AG20443 (cell line): ENCODE measurements at regions not wholly inside any gene's neighbourhood (a gene's known extent, or its start where the extent isn't known, plus 50 kb on each side); places are given as distances from the start of the nearest gene placed in this dataset.

ENCODE experiments used
- DNase-seq: peaks from one replicate; pipeline ENCODE4 v3.0.0; 2012; ENCODE audit warnings: low spot score, mixed read lengths

DNA sequence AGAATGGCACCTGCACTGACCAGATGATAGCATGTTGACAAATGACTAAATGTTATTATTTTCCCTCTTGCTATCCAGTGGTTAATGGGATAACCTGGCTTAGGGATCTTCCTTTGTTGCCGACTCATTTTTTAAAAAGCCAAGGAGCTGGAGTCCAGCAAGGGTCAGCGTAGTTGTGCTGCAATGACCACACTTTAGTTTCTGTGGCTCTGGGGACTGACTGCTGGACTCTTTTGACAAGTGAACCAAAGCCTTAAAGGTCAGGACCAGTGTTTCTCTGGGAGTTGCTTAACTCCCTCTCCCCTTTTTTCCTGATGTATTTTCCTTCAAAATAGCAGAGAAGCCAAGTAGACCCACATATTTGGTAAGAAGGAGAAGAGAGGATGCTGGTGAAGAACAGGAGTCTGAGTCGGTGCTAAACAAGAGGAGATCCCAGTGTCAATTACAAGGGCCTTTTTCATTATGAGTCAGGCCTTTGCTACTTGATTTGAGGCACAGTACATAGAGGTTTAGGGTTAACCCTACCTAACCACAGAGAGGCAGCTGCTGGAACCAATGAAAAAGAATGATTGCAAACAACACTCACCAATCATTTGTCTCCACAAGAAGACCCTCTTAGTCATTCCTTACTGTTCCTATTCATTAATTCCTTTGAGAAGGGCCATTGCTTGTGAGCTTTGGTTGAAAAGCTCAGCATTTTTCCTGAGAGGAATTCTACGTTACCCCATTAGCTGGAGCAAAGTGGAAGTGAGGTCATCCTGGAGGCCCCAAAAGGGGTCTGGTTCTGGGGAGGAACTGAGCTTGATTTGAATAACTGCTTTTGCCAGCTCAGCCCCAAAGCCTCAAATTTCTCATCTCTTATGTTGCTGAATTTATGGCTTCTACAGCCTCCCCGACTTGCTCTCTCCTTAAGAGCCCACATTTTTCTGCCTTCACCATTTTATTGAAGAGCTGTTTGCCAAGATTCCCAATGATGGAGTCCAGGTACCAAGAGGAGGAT lies 137.6 kb upstream of the HNMT start:
- DNase-seq, result no peak

DNA sequence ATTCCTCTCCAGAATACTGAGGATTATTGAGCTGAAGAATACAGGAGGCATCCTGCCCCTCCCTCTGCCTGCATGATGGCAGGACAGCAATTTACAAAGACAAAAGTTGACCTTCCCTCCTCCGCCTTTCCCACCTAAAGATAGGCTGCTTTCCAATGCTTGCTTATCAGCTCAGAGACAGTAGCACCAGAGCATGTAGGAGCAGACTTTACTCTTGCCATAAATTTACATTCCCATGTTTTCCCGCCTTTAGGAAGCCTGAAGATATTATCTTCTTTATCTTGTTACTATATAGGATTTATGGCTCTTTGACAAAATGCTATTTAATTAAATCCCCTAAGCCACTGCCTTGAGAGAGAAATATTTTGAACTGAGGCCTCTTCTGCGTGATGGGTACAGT lies 135.6 kb upstream of the HNMT start:
- DNase-seq, result no peak

DNA sequence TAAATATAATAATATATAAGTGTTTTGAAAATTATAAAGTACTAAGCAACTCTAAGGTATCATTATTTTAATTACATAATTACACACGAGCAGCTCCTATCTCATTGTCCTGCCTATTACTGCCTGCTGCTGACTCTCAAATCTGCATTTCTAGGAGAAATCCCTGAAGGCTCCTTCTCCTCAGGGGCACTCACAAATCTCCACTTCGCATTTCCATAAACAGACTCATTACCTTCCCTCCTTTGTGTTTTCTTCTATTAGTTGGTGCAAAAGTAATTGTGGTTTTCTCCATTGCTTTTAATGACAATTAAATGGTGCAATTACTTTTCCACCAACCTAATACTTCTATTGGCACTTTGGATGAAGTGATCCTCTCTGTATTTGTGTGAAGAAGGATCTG lies 135.0 kb upstream of the HNMT start:
- no peak for DNase-seq

DNA sequence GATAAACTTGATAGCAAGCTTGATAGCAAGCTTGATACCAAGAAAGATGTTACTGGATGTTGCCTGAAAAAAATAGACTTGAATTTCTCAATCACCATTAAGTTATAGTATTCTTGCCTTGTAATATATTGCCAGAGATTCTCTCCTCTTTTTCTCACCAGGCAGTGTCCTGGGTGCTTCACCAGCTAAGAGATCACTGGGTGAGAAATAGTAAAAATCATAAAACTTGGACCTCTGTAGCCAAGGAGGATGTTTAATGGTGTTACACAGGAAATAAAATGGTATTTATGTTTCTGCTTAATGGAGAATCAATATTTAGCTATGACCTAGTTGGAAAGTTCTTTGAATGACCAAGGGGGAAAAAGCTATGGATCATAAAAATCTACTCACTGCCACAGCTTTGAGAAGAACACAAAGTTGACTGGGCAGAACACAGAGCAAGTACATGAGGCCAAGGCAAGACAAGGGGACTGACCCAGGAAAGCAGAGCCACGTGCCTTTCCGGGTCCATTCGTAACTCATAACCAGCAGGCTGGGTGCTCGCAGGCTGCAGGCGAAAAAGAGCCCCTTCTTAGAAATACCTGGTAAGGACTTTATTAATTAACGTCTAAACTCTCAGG lies 129.4 kb upstream of the HNMT start:
- DNase-seq, result no peak

DNA sequence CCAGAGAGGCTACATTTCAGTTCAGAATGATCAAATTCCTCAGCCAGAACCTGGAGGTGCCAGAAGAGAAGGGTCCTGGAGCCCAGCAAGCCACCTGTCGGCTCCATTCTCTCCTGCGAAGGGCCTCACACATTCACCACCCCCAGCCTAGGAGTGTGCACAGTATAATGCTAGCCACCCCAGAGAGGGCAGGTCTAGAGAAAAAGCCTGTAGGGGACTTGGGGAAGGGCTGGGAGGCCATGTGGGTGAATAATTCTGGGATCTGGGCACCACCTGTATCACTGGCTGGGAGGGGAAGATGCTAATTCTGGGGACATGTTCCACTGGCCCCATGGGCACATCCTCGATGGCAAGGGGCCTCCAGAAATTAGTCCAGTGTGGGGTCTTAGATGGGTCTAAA lies 127.6 kb upstream of the HNMT start:
- no peak for DNase-seq

DNA sequence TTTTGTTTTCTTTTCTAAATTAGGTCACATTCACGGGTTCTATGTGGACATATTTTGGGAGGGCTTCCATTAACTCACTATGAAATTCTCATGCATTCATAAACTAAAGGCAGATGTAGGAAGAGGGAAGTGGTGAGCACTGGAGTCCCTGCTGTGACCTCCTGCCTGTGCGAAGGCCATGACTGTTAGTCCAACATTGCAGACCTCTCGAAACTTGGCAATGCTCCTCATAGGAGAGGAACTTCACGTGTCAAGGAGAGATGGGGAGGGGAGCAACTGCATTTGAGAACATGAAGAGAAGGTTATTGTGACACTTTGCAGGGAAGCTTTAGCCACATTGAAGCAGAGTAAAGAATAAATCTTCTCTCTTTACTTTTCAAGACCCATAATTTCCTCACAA lies 126.4 kb upstream of the HNMT start:
- no peak for DNase-seq

DNA sequence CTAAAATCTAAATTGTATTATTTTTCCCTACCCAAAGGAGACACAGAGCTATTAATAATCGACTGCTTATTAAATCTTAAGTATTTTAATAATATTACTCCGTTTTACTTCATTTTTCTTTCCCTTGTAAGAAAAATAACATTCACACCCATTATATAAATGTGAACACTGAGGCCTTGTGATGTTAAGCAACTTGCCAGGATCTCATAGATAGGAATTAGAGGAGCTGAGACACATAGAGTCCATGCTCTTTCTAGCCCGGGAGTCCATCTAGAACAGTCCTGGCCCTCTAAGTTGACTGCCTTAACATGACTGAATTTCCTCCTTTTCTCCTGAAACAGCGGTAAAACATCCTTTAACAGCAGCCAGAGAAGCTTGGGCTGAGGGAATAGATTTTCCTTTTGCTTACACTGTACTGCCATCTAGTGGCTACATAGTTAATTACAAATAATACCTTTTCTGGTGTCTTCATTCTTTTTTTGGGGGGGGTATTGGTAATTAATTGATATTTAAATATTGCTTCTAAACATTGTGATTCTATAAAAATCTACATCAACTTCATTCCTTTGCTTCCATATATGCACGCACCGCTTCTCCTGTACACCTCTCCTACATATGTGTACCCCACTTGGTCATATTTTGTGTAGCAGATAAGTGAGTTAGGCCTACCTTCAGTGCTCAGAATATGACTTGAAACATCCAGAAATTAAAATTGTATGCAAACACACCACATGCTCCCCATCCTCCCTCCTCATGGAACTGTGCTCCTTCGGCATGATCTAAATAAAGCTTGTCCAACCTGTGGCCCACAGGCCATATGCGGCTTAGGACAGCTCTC lies 125.8 kb upstream of the HNMT start:
- peak; percentile 79 for DNase-seq

DNA sequence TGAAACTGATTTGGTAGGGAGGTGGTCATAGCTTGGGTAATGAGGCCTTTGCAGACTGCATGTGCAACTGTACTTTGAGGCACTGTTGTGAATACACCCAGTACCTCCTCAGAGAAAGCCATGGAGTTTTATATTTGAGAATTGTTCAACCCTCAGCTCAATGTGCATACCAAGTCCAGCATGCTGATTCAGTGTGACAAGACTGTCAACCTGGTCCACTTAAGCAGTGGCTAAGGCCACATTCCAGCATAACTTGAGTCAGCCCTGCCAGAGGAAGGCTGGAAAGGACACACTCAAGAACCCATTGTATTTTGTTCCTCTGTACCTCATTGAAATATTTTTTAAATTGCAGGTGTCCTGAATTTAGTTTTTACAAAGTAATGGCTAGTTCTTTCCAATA lies 121.8 kb upstream of the HNMT start:
- DNase-seq, result no peak

DNA sequence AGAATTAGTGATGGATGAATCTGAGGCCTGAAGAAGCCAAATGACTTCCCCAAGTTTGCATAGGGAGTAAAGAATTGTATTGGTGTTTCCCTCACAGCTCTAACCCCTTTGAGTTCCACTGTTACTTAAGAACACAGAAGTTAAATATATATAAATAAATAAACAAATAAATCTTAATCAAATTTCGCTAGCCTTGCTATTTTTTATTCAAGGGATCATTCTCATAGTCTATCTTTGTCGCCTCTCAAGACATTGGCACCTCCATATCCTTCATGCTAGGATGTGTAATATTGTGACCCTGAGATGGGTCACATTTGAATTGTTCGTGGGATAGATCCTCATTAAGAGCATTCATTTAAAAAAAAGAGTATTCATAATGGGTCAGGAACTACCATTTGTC lies 121.3 kb upstream of the HNMT start:
- DNase-seq, result no peak

DNA sequence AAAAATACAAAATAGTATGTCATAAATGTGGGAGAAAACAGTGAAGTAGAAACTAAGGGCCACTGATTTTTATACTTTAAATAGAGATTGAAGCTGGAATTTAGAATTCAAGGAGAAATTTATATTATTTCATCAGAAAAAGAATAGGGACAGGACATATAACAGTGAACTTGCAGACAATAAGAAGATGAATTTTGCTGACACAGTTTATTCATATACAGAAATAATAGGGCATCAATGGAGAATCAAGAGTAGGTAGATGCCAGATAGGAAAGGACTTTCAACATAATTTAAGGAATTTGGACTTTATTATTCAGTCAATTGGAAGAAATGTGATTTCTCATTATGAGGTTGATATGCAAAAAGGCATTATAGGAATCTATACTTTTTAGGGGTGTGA lies 118.9 kb upstream of the HNMT start:
- DNase-seq, result no peak

DNA sequence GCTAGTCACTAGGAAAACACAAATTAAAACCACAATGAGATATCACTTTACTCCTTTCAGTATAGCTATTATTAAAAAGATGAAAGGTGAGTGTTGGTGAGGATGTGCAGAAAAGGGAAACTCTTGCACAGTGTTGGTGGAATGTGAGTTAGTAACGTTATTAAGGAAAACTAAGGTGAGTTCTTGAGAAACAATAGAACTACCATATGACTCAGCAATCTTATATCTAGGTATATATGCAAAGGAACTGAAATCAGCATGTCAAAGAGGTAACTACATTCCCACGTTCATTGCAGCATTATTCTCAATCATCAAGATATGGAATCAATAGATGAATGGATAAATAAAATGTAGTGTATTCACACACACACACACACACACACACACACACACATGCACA lies 117.3 kb upstream of the HNMT start:
- no peak for DNase-seq

DNA sequence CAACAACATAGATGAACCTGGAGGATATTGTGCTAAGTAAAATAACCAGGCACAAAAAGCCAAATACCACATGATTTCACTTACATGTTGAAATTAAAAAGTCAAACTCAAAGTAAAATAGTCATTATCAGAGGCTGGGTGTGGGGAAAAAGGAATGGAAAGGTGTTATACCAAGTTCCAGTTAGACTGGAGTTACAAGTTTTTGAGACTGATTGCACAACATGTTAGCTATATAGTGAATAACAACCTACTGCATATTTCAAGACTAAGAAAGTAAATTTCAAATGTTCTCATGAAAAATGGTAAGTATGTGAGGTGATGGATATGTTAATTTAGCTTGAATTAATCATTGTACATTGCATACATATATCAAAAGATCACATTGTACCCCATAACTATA lies 116.8 kb upstream of the HNMT start:
- DNase-seq, result no peak

DNA sequence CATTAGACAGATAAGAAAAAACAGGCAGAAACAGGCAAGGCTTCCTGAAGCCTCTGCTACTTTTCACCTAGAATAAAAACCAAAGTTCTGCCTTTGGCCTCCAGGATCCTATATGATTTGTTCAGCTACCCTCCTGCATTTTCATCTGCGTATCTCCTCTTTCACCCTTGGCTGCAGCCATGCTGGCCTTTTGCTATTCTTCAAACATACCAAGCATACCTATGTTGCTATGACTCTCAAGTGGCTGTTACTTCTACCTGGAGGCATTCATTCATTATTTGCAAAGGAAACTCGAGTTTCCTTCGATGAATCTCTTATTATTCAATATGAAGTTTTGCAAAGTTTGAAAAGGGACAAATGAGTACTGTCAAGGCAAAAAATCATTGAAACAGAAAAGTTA lies 106.4 kb upstream of the HNMT start:
- DNase-seq, result no peak

DNA sequence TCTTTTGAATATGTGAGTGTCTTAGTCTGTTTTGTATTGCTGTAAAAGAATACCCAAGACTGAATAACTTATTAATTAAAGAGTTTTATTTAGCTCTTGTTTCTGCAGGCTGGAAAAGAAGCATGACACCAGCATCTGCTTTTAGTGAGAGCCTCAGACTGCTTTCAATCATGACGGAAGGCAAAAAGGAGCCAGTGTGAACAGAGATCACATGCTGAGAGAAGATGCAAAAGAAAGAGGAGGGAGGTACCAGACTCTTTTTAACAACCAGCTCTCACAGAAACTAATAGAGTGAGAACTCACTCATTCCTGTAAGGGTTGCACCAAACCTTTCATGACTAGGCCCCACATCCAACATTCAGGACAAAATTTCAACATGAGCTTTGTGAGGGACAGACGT lies 101.6 kb upstream of the HNMT start:
- no peak for DNase-seq

DNA sequence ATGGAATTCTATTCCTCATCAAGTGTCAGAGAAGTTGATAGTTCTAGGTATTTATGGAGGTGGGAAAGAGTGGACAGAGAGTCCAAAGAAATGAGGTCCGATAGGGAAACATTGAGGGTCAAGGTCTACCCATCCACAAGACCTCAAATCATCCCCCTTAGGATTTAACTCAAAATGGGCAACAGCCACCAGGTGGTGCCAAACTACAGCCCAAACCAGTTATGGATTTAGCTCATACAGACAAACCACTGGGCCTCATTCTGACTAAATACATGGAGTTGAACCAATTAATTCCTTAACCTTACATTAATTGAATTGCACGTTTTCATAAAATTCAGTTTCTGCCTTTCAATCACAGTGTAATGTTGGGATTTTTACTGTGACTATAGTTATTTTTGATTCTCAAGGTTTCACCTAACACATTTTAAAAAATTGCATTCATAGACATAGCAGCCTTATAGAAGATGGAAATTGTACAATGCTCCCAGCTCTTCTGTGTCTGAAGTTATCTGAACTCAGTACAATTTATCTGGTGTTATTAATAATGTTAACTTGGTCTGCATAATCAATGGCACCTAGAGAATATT lies 98.2 kb upstream of the HNMT start:
- DNase-seq, result peak; percentile 35

DNA sequence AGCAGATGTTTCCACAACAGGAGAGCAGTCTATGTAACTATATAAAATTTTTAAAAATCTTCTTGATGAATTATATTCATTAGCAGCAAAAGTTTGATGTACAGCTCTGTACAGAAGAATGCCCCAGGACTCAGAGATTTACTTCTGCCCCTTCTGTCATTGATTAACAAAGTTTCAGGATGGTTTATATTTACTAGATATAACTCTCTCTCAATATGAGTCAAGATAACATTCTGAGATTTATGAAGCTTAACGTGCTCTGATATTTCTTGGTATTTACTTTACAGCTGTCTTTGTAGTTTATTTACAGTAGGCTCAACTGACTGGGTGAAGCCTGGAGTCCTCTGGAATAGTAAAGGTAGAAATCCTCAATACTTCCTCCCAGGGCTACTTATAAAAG lies 93.6 kb upstream of the HNMT start:
- DNase-seq, result no peak

DNA sequence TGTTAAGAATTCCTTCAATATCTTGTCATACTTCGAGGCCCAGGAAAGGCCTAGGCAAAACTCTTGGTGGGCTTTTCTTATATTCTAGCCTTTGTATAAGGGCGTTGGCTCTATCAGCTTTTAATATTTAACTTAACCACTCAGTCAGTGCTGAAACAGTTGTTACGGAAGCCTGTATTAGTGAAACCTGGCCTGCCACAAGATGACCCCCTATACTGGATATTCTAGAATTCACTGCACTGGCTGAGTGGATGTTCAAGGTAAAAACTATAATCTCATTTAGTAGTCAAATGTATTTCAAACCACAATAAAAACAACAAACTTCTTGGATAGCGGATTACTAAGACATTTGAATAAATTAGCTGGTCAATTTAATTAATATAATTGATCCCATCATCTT lies 91.7 kb upstream of the HNMT start:
- no peak for DNase-seq

DNA sequence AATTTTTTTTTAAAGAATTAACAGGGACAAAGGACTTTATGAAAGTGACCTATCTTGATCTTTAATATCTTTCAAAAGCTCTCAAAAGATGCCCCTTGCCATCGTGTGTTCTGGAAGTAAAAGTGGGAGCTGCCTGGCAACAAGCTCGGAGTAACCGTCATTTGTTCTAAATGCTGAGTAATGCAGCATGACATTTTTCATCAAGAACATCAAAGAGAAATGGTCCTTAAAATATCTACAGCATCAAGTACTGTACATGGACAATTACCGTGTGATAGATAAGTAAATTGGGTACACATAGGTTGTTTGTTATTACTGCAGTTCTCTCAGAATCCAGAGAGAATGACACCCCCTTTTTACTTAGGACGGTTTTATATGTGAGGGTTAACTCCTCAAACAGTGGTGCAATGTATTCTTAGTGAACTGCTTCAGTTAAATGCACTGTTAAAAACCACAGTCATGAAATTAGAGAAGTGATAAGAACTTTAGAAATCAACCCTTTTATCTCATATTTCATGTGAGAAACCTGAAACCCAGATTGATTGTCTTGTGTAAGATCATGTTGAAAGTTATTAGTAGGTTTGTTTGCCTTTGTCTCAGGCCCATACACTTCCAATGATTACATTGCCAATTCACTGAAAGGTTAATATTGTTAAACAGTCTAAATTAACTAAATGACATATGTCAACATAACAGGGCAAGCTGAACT lies 90.6 kb upstream of the HNMT start:
- DNase-seq, result no peak

DNA sequence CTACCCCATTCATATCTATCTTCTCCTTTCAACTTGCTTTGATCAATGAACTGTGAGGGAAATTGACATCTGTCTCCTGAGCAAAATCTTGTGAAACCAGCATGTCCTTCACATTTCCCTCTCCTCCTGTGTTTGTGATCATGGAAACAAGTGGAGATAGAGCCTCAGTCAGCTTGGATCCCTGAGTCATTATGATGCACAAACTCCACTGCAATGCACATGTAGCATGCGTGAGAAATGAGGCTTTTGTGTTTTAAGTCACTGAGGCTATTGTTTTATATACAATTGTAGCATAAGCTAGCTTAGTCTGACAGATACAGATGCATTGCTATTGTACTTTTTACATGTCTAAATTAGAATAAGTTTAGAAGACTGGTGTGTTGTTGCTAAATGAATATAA lies 85.2 kb upstream of the HNMT start:
- DNase-seq, result no peak

DNA sequence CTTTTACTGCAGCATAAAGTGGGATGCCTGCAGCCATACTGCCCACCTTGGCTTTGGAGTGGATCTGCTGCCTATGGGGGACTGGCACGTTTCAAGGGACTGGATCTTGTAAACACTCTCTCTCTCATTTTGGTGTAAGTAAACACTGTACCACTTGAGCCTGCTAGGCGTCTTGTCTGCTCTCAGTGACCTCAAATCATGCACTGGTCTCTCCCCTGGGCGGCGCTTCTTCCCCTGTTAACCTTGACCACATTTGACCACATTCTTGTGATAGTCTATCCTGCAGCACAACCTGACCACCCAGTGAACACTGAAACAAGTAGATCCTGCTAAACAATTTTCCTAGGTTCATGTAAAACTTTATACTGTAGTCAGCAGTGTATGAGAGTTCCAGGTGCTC lies 82.6 kb upstream of the HNMT start:
- DNase-seq, result no peak

DNA sequence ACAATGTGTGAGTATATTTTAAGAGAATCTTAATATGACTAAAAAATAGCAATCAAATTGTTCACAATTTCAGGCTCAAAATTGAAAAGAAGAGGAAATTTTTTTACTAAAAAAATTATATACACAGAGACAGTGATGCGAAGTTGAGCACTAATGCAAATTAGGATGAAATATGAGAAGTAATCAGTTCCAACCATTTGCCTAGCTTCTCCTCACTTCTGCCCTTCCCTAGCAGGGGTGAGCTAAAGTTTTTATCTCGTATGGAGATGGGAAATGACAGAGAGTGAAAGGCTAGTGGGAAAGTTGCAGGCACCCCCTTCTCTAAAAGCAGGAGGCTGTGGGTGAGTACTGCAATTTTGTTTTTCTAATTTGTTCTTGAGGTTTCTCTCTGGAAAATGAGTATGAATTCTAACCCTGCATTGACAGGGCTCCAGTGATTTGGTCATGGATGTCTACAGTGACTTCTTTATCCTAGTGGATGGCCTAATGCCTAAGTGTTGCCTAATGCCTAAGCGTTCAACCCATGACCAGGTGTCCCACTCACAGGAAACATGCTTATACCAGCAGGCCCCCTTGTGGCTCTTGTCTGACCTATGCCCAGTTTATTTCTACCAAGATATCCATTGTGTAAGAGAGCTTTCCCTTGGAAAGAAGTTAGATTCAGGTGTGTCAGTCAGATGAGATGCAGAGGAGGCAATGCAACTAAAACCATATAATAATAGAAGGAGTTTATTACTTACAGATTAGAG lies 78.0 kb upstream of the HNMT start:
- no peak for DNase-seq
